ENCODE measurements at regions not wholly inside any gene's neighbourhood (a gene's known extent, or its start where the extent isn't known, plus 50 kb on each side); places are given as distances from the start of the nearest gene placed in this dataset.

DNA sequence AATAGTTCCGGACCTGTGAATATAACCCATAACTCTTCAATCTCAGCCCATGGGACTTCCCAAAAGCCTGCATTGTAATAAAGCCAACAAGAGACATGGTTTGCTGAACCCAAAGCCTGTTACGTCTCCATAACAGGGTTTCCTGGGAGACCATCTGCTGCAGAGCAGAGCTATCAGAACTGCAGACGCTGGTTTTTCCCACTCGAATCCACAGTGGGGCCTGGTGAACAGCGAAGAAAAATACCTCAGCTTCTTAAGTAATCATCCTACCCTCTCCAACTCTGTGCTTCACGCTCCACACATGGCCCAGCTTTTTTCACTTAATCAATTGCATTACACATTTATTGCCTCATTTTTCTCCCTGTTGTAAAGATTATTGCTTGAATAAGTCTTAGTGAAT is 409.5 kb upstream of the GRIA1 start:
- intact Hi-C loops (cut with micrococcal nuclease) = no loop called here
- H2AFZ ChIP-seq (ENCODE audit: insufficient read depth, low read depth, low read length, poor library complexity, severe bottlenecking) = no peak overlapping the region
- no peak for ATAC-seq (ENCODE audit: low read depth)
- ChIA-PET POLR2A (no interaction called here), CTCF (no interaction called here)
- H3K4me2 ChIP-seq (replicated peaks; ENCODE audit: low read depth, low read length, poor library complexity, severe bottlenecking) = no peak overlapping the region
- H3K27me3 ChIP-seq (replicated peaks in 1 of 4; ENCODE audit: control extremely low read depth in 1 of 4, control insufficient read depth in 3 of 4, insufficient read depth in 4 of 4, low read length in 3 of 4) = no peaks in the 10 kb centered on the region
- Mint-ChIP-seq H3K27ac (no peak overlapping the region), H3K4me1 (no peaks in the 10 kb centered on the region), H3K9me3 (ENCODE audit: insufficient read depth) (no peaks in the 10 kb centered on the region), H3K27me3 (no peaks in the 10 kb centered on the region), H3K4me3 (no peak overlapping the region)
- TF ChIP-seq CTCF (IDR thresholded peaks at IDR 0.05) = no peak
- TF ChIP-seq EZH2 (IDR thresholded peaks at IDR 0.05; ENCODE audit: borderline replicate concordance, insufficient read depth, low read depth, low read length, poor library complexity, severe bottlenecking) = no peak
- H3K27ac ChIP-seq (ENCODE audit: low read length in 2 of 2) = no peak overlapping the region
- H3K9ac ChIP-seq (ENCODE audit: low read length) = no peak overlapping the region
- no peaks in the 10 kb centered on the region for H3K79me2 ChIP-seq (ENCODE audit: control insufficient read depth, insufficient read depth, low read length)
- H3K9me3 ChIP-seq (ENCODE audit: control extremely low read depth in 1 of 3, control insufficient read depth in 2 of 3, insufficient read depth in 1 of 3, low read length in 2 of 3) = peaks cover 0 to 2% (median 0%) of the 10 kb centered on the region in 3 donors
- H3K4me1 ChIP-seq (ENCODE audit: control insufficient read depth in 2 of 2, insufficient read depth in 2 of 2, low read length in 2 of 2) = no peaks in the 10 kb centered on the region
- WGBS (ENCODE audit: insufficient coverage) = 91% methylated on average over 5 of the region's 6 CpGs
- no peaks in the 10 kb centered on the region for H4K20me1 ChIP-seq (ENCODE audit: control insufficient read depth, insufficient read depth, low read length, poor library complexity, severe bottlenecking)
- no peak for DNase-seq
- no peak overlapping the region for H3K4me3 ChIP-seq (ENCODE audit: control extremely low read depth in 1 of 5, extremely low read depth in 1 of 5, insufficient read depth in 1 of 5, low read depth in 2 of 5, low read length in 4 of 5)
- H3K36me3 ChIP-seq (replicated peaks in 1 of 2; ENCODE audit: control extremely low read depth in 1 of 2, control insufficient read depth in 1 of 2, extremely low read depth in 1 of 2, insufficient read depth in 2 of 2, low read length in 1 of 2) = no peaks in the 10 kb centered on the region

GRCh38 chr5:153081385-153081784 is 409.1 kb upstream of the GRIA1 start:
- H3K4me3 ChIP-seq (ENCODE audit: control extremely low read depth in 1 of 5, extremely low read depth in 1 of 5, insufficient read depth in 1 of 5, low read depth in 2 of 5, low read length in 4 of 5) = no peak overlapping the region
- H3K4me1 ChIP-seq (ENCODE audit: control insufficient read depth in 2 of 2, insufficient read depth in 2 of 2, low read length in 2 of 2) = no peaks in the 10 kb centered on the region
- H3K9me3 ChIP-seq (ENCODE audit: control extremely low read depth in 1 of 3, control insufficient read depth in 2 of 3, insufficient read depth in 1 of 3, low read length in 2 of 3) = peaks cover 0 to 2% (median 0%) of the 10 kb centered on the region in 3 donors
- no peaks in the 10 kb centered on the region for H4K20me1 ChIP-seq (ENCODE audit: control insufficient read depth, insufficient read depth, low read length, poor library complexity, severe bottlenecking)
- no peaks in the 10 kb centered on the region for H3K27me3 Mint-ChIP-seq
- H3K4me2 ChIP-seq (replicated peaks; ENCODE audit: low read depth, low read length, poor library complexity, severe bottlenecking) = no peak overlapping the region
- 93% methylated on average over 3 of the region's 4 CpGs for WGBS (ENCODE audit: insufficient coverage)
- no peak overlapping the region for H3K27ac Mint-ChIP-seq
- H3K4me3 Mint-ChIP-seq = no peak overlapping the region
- no peak overlapping the region for H3K9ac ChIP-seq (ENCODE audit: low read length)
- H3K27me3 ChIP-seq (replicated peaks in 1 of 4; ENCODE audit: control extremely low read depth in 1 of 4, control insufficient read depth in 3 of 4, insufficient read depth in 4 of 4, low read length in 3 of 4) = no peaks in the 10 kb centered on the region
- H3K4me1 Mint-ChIP-seq = no peaks in the 10 kb centered on the region
- TF ChIP-seq CTCF (IDR thresholded peaks at IDR 0.05) (no peak), EZH2 (IDR thresholded peaks at IDR 0.05; ENCODE audit: borderline replicate concordance, insufficient read depth, low read depth, low read length, poor library complexity, severe bottlenecking) (no peak)
- POLR2A ChIA-PET = no interaction called here
- no peaks in the 10 kb centered on the region for H3K79me2 ChIP-seq (ENCODE audit: control insufficient read depth, insufficient read depth, low read length)
- no peak for DNase-seq
- H2AFZ ChIP-seq (ENCODE audit: insufficient read depth, low read depth, low read length, poor library complexity, severe bottlenecking) = no peak overlapping the region
- CTCF ChIA-PET = no interaction called here
- H3K36me3 ChIP-seq (replicated peaks in 1 of 2; ENCODE audit: control extremely low read depth in 1 of 2, control insufficient read depth in 1 of 2, extremely low read depth in 1 of 2, insufficient read depth in 2 of 2, low read length in 1 of 2) = no peaks in the 10 kb centered on the region
- intact Hi-C loops (cut with micrococcal nuclease) = no loop called here
- H3K27ac ChIP-seq (ENCODE audit: low read length in 2 of 2) = no peak overlapping the region
- no peaks in the 10 kb centered on the region for H3K9me3 Mint-ChIP-seq (ENCODE audit: insufficient read depth)
- no peak for ATAC-seq (ENCODE audit: low read depth)
